ENCODE measurements at regions not wholly inside any gene's neighbourhood (a gene's known extent, or its start where the extent isn't known, plus 50 kb on each side); places are given as distances from the start of the nearest gene placed in this dataset.
"Not testable (repeated sequence)": the region's sequence is repeated elsewhere in the genome, so short reads cannot be mapped to it uniquely, and the experiment has no call there.

DNA sequence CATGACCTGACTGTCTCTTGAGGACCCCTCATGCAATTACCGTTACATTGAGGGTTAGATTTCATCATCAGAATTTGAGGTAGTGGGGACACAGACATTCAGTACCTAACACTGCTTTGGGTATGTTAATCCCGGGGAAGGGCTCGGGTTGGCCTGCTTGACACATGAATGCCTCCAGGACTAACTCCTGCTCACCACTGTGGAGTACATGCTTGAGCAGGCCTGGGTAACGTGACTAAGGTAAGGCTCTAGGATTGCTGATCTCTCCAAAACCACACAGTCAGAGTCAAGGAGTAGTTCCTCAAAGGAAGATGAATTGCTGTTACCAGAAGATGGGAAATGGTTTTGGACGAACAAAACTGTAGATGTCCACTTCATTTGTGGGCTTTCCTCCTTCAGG is 376.3 kb upstream of the ZNF462 start:
- H3K9me3 Mint-ChIP-seq, result peaks cover 3% of the 10 kb centered on the region
- Histone ChIP-seq H3F3A (ENCODE audit: low read depth) (peaks cover 5% of the 10 kb centered on the region), H3K4me2 (no peak overlapping the region), H3K36me3 (no peaks in the 10 kb centered on the region), H3K4me1 (peaks cover 15% of the 10 kb centered on the region), H3K79me2 (ENCODE audit: low read depth) (no peaks in the 10 kb centered on the region), H3K27me3 (no peaks in the 10 kb centered on the region), H3K4me3 (no peak overlapping the region), H4K20me1 (ENCODE audit: low read depth) (no peaks in the 10 kb centered on the region), H3K9ac (no peak overlapping the region), H2AFZ (replicated peaks) (no peak overlapping the region), H3K27ac (no peak overlapping the region), H3K9me3 (ENCODE audit: low read depth) (no peaks in the 10 kb centered on the region)
- no peak overlapping the region for H3K27ac Mint-ChIP-seq
- DNase-seq (ENCODE audit: low spot score), result no peak
- H3K36me3 Mint-ChIP-seq, result no peaks in the 10 kb centered on the region
- H3K4me3 Mint-ChIP-seq, result no peak overlapping the region
- TF ChIP-seq, protein P1, sequence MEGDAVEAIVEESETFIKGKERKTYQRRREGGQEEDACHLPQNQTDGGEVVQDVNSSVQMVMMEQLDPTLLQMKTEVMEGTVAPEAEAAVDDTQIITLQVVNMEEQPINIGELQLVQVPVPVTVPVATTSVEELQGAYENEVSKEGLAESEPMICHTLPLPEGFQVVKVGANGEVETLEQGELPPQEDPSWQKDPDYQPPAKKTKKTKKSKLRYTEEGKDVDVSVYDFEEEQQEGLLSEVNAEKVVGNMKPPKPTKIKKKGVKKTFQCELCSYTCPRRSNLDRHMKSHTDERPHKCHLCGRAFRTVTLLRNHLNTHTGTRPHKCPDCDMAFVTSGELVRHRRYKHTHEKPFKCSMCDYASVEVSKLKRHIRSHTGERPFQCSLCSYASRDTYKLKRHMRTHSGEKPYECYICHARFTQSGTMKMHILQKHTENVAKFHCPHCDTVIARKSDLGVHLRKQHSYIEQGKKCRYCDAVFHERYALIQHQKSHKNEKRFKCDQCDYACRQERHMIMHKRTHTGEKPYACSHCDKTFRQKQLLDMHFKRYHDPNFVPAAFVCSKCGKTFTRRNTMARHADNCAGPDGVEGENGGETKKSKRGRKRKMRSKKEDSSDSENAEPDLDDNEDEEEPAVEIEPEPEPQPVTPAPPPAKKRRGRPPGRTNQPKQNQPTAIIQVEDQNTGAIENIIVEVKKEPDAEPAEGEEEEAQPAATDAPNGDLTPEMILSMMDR (IDR thresholded peaks at IDR 0.05), result no peak
- no peak for TF ChIP-seq EZH2 (IDR thresholded peaks at IDR 0.05)
- no peak for TF ChIP-seq EZH2phosphoT487 (IDR thresholded peaks at IDR 0.05)
- H3K4me1 Mint-ChIP-seq, result peaks cover 10% of the 10 kb centered on the region
- peaks cover 3% of the 10 kb centered on the region for H3K27me3 Mint-ChIP-seq (ENCODE audit: insufficient read depth, low read depth)

DNA sequence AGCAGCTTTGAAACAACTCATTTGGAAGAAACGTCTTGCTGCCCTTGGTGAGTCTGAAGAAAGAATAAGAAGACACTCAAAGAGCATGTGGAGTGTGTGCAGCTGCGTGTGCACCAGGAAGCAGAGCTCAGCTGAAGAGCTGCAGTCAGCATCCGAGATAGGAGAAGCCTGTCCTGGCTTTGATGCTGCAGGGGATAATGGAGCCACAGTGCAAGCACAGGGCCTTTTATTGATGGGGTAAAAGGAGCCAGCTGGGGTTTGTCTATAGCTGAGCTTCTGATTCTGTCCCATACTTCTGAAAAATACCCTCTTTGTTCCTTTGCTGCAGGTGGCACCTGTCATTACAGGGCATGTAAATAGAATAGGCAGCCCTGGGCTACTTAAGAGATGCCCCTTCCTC is 375.7 kb upstream of the ZNF462 start:
- no peaks in the 10 kb centered on the region for H3K79me2 ChIP-seq (ENCODE audit: low read depth)
- Mint-ChIP-seq H3K4me3 (no peak overlapping the region), H3K9me3 (peaks cover 3% of the 10 kb centered on the region), H3K27ac (no peak overlapping the region), H3K4me1 (peaks cover 10% of the 10 kb centered on the region), H3K36me3 (no peaks in the 10 kb centered on the region), H3K27me3 (ENCODE audit: insufficient read depth, low read depth) (peaks cover 3% of the 10 kb centered on the region)
- no peak overlapping the region for H3K4me3 ChIP-seq
- peak overlapping the region; percentile 61 for H2AFZ ChIP-seq (replicated peaks)
- H3K9ac ChIP-seq, result no peak overlapping the region
- peaks cover 5% of the 10 kb centered on the region for H3F3A ChIP-seq (ENCODE audit: low read depth)
- H3K27me3 ChIP-seq, result no peaks in the 10 kb centered on the region
- no peaks in the 10 kb centered on the region for H3K36me3 ChIP-seq
- H3K4me2 ChIP-seq, result no peak overlapping the region
- H4K20me1 ChIP-seq (ENCODE audit: low read depth), result no peaks in the 10 kb centered on the region
- H3K27ac ChIP-seq, result no peak overlapping the region
- no peaks in the 10 kb centered on the region for H3K9me3 ChIP-seq (ENCODE audit: low read depth)
- no peak for TF ChIP-seq EZH2 (IDR thresholded peaks at IDR 0.05)
- TF ChIP-seq EZH2phosphoT487 (IDR thresholded peaks at IDR 0.05), result no peak
- TF ChIP-seq, protein P1 (IDR thresholded peaks at IDR 0.05), result no peak
- DNase-seq (ENCODE audit: low spot score), result peak; percentile 21
- H3K4me1 ChIP-seq, result peaks cover 15% of the 10 kb centered on the region

DNA sequence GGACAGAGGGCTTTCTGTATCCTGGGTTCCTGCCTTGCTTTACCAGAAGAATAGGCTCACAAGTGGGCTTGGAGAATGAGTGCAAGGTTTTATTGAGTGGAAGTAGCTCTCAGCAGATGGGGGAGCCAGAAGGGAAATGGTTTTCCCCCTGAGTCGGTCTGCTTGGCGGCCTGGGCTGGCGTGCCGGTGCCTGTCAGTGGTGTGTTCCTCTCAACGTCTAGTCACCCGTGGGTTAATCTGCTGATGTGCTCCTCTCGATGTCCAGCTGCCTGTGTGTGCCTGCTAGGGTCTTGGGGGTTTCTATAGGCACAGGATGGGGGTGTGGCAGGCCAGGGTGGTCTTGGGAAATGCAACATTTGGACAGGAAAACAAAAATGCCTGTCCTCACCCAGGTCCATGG is 370.8 kb upstream of the ZNF462 start:
- not testable (repeated sequence) for H3K79me2 ChIP-seq (ENCODE audit: low read depth); H3K36me3 ChIP-seq; H3K4me2 ChIP-seq

DNA sequence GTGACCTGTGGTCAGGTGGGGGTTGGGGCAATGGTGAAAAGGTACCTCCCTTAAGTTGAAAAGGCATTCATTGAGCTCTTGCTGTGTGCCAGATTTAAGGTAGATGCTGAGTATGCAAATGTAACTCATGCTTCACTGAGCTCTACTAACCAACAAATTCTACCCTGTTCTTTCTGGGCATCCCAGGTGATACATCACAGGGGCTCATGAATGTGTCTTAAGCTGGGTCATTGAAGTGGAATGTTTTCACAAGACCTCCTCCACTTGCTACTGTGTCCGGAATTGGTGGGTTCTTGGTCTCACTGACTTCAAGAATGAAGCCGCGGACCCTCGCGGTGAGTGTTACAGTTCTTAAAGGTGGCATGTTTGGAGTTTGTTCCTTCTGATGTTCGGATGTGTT is 362.8 kb upstream of the ZNF462 start:
- no peak for DNase-seq (ENCODE audit: low spot score)
- no peaks in the 10 kb centered on the region for H3K36me3 Mint-ChIP-seq
- H3K27ac ChIP-seq, result no peak overlapping the region
- no peaks in the 10 kb centered on the region for H3K4me1 ChIP-seq
- H3K4me2 ChIP-seq, result no peak overlapping the region
- no peak overlapping the region for H3K27ac Mint-ChIP-seq
- no peak overlapping the region for H3K4me3 Mint-ChIP-seq
- no peaks in the 10 kb centered on the region for H3K4me1 Mint-ChIP-seq
- H3K9me3 ChIP-seq (ENCODE audit: low read depth), result no peaks in the 10 kb centered on the region
- H3K9me3 Mint-ChIP-seq, result peaks cover 10% of the 10 kb centered on the region
- H3F3A ChIP-seq (ENCODE audit: low read depth), result no peaks in the 10 kb centered on the region
- no peaks in the 10 kb centered on the region for H3K36me3 ChIP-seq
- no peak overlapping the region for H2AFZ ChIP-seq (replicated peaks)
- no peak overlapping the region for H3K9ac ChIP-seq
- no peaks in the 10 kb centered on the region for H3K79me2 ChIP-seq (ENCODE audit: low read depth)
- H3K4me3 ChIP-seq, result no peak overlapping the region
- H3K27me3 ChIP-seq, result no peaks in the 10 kb centered on the region
- H3K27me3 Mint-ChIP-seq (ENCODE audit: insufficient read depth, low read depth), result no peaks in the 10 kb centered on the region
- no peaks in the 10 kb centered on the region for H4K20me1 ChIP-seq (ENCODE audit: low read depth)
- TF ChIP-seq, protein P1 (IDR thresholded peaks at IDR 0.05), result no peak
- TF ChIP-seq EZH2phosphoT487 (IDR thresholded peaks at IDR 0.05) (no peak), EZH2 (IDR thresholded peaks at IDR 0.05) (no peak)

More for the DNA sequence above, 370.8 kb upstream of the ZNF462 start:
- H3K4me3 Mint-ChIP-seq; H3K36me3 Mint-ChIP-seq; H3K9me3 ChIP-seq (ENCODE audit: low read depth); H3K27me3 Mint-ChIP-seq (ENCODE audit: insufficient read depth, low read depth); H3K27ac ChIP-seq; H2AFZ ChIP-seq (replicated peaks); H3F3A ChIP-seq (ENCODE audit: low read depth); H3K27ac Mint-ChIP-seq; H4K20me1 ChIP-seq (ENCODE audit: low read depth); H3K4me3 ChIP-seq; DNase-seq (ENCODE audit: low spot score); H3K4me1 Mint-ChIP-seq; H3K27me3 ChIP-seq; H3K9me3 Mint-ChIP-seq; H3K9ac ChIP-seq: not testable (repeated sequence)
- H3K4me1 ChIP-seq, result peaks cover 13% of the 10 kb centered on the region

DNA sequence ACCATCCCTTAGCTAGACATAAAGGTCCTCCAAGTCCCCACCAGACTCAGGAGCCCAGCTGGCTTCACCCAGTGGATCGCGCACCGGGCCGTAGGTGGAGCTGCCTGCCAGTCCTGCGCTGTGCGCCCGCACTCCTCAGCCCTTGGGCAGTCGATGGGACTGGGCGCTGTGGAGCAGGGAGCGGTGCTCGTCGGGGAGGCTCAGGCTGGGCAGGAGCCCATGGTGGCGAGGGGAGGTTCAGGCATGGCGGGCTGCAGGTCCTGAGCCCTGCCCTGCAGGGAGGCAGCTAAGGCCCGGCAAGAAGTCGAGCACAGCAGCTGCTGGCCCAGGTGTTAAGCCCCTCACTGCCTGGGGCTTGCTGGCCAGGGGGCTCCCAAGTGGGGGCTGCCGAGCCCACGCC is 361.8 kb upstream of the ZNF462 start:
- H3K4me3 ChIP-seq; H3K9ac ChIP-seq; H3K79me2 ChIP-seq (ENCODE audit: low read depth); H3K9me3 Mint-ChIP-seq; H3K36me3 Mint-ChIP-seq; DNase-seq (ENCODE audit: low spot score); H3K4me1 ChIP-seq; H3K27me3 ChIP-seq; H3F3A ChIP-seq (ENCODE audit: low read depth); H3K27me3 Mint-ChIP-seq (ENCODE audit: insufficient read depth, low read depth); H3K27ac Mint-ChIP-seq; H2AFZ ChIP-seq (replicated peaks); H3K9me3 ChIP-seq (ENCODE audit: low read depth); H4K20me1 ChIP-seq (ENCODE audit: low read depth); H3K4me3 Mint-ChIP-seq; H3K36me3 ChIP-seq; H3K4me2 ChIP-seq; H3K4me1 Mint-ChIP-seq; H3K27ac ChIP-seq: not testable (repeated sequence)

All from neural progenitor cell (in vitro differentiated cells).